Activated CD4-positive, CD25-positive, alpha-beta regulatory T cell (primary cell): ENCODE measurements at regions not wholly inside any gene's neighbourhood (a gene's known extent, or its start where the extent isn't known, plus 50 kb on each side); places are given as distances from the start of the nearest gene placed in this dataset.

ENCODE experiments used
- DNase-seq, 4 experiments: peaks; one replicate each; lab custom pipeline; 2025; lab: John Stamatoyannopoulos, UW

GRCh38 chr3:101084404-101084803, 91.2 kb upstream of the ABI3BP start:
- no peak for DNase-seq

GRCh38 chr3:101081999-101082398, 88.8 kb upstream of the ABI3BP start:
- DNase-seq: no peak

- DNase-seq: no peak
Observed at GRCh38 chr3:101081446-101081845, 88.2 kb upstream of the ABI3BP start.

GRCh38 chr3:101077361-101078011, 84.3 kb upstream of the ABI3BP start:
- DNase-seq: no peak

GRCh38 chr3:101074518-101074917, 81.3 kb upstream of the ABI3BP start:
- no peak for DNase-seq

- no peak for DNase-seq
Observed at GRCh38 chr3:101072300-101072699, 79.1 kb upstream of the ABI3BP start.

GRCh38 chr3:101070799-101071121, 77.5 kb upstream of the ABI3BP start:
- no peak for DNase-seq

- DNase-seq: peak; percentile 6 to 39 (median 26)
Observed at GRCh38 chr3:101069901-101070798, 76.9 kb upstream of the ABI3BP start.

GRCh38 chr3:101068876-101069606, 75.8 kb upstream of the ABI3BP start:
- DNase-seq: no peak

GRCh38 chr3:101066711-101067129, 73.5 kb upstream of the ABI3BP start:
- DNase-seq: no peak

- DNase-seq: no peak
Observed at GRCh38 chr3:101065962-101066361, 72.7 kb upstream of the ABI3BP start.

GRCh38 chr3:101063401-101063800, 70.2 kb upstream of the ABI3BP start:
- no peak for DNase-seq

GRCh38 chr3:101061312-101061711, 68.1 kb upstream of the ABI3BP start:
- no peak for DNase-seq

GRCh38 chr3:101050866-101051265, 57.6 kb upstream of the ABI3BP start:
- DNase-seq: no peak

- no peak for DNase-seq
Observed at GRCh38 chr3:101050046-101050445, 56.8 kb upstream of the ABI3BP start.

- no peak for DNase-seq
Observed at GRCh38 chr3:101049532-101049931, 56.3 kb upstream of the ABI3BP start.

GRCh38 chr3:101043687-101044078, 50.5 kb upstream of the ABI3BP start:
- no peak for DNase-seq

- DNase-seq: no peak
Observed at GRCh38 chr3:101042996-101043686, 49.9 kb upstream of the ABI3BP start.
